ENCODE measurements at regions not wholly inside any gene's neighbourhood (a gene's known extent, or its start where the extent isn't known, plus 50 kb on each side); places are given as distances from the start of the nearest gene placed in this dataset.

DNA sequence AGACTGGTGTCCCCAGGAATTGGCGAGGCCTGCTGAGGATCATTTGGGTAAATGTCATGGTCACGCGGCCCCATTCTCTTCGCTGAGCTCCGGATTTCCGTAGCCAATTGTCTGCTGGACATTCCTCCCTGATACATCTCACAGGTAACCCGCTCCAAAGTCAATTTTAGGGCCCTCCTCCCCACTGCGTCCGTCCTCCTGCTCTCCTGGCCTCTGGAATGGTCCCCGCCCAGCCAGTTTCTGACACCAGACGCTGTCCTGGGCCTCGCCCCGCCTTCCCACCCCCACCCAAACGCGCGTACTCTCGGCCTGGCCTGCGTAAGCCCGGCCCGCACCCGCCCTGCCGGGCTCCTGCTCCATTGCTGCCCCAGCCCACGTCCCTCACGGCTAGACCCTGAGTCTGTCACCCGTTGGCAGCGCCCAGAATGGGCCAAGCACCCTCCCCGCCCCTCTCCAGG, 202.0 kb downstream of the AUH start:
- H3K9me3 ChIP-seq (ENCODE audit: control insufficient read depth, insufficient read depth, low read depth, low read length), result no peaks in the 10 kb centered on the region; the same call in 1 of the 2 replicates
- H3K27ac ChIP-seq (ENCODE audit: low read depth, low read length), result no peak overlapping the region
- H3K4me3 ChIP-seq (ENCODE audit: low read depth, low read length), result no peak overlapping the region
- no peaks in the 10 kb centered on the region for H3K27me3 ChIP-seq (ENCODE audit: control insufficient read depth, insufficient read depth, low read length)
- no peaks in the 10 kb centered on the region for H3K36me3 ChIP-seq (ENCODE audit: control insufficient read depth, insufficient read depth, low read length)
- H3K9ac ChIP-seq (ENCODE audit: low read length), result no peak overlapping the region
- peaks cover 15% of the 10 kb centered on the region for H3K4me1 ChIP-seq (ENCODE audit: control insufficient read depth, insufficient read depth, low read length)

DNA sequence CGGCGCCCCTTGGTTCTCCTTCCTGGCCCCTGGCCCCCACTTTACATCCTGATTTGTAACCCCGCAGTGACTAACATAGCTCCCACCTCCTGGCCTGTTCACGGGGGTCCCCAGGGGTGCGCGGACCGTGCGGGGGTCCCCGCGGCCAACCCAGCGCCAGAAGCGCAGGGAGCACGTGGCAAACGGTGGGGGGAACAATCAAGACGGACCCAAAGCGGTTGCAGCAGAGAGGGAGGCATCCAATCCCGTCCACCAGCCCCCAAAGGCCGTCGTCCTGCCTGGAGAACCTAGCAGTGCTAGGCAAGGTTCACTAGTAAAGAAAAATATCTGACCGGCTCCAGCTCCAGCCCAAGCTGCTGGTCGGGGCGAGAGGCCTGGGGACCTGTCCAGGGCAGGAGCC, 201.5 kb downstream of the AUH start:
- no peak overlapping the region for H3K27ac ChIP-seq (ENCODE audit: low read depth, low read length)
- no peaks in the 10 kb centered on the region; the same call in 1 of the 2 replicates for H3K9me3 ChIP-seq (ENCODE audit: control insufficient read depth, insufficient read depth, low read depth, low read length)
- H3K9ac ChIP-seq (ENCODE audit: low read length), result no peak overlapping the region
- H3K36me3 ChIP-seq (ENCODE audit: control insufficient read depth, insufficient read depth, low read length), result no peaks in the 10 kb centered on the region
- no peaks in the 10 kb centered on the region for H3K27me3 ChIP-seq (ENCODE audit: control insufficient read depth, insufficient read depth, low read length)
- no peak overlapping the region for H3K4me3 ChIP-seq (ENCODE audit: low read depth, low read length)
- H3K4me1 ChIP-seq (ENCODE audit: control insufficient read depth, insufficient read depth, low read length), result peaks cover 15% of the 10 kb centered on the region

- H3K27ac ChIP-seq (ENCODE audit: low read depth, low read length), result no peak overlapping the region
- no peak overlapping the region for H3K4me3 ChIP-seq (ENCODE audit: low read depth, low read length)
- no peaks in the 10 kb centered on the region for H3K27me3 ChIP-seq (ENCODE audit: control insufficient read depth, insufficient read depth, low read length)
- no peaks in the 10 kb centered on the region for H3K36me3 ChIP-seq (ENCODE audit: control insufficient read depth, insufficient read depth, low read length)
- H3K9me3 ChIP-seq (ENCODE audit: control insufficient read depth, insufficient read depth, low read depth, low read length), result no peaks in the 10 kb centered on the region
- peaks cover 15% of the 10 kb centered on the region for H3K4me1 ChIP-seq (ENCODE audit: control insufficient read depth, insufficient read depth, low read length)
- H3K9ac ChIP-seq (ENCODE audit: low read length), result no peak overlapping the region
These were observed 200.9 kb downstream of the AUH start for GRCh38 chr9:91160599-91161464.

- no peak overlapping the region for H3K27ac ChIP-seq (ENCODE audit: low read depth, low read length)
- peaks cover 15% of the 10 kb centered on the region for H3K4me1 ChIP-seq (ENCODE audit: control insufficient read depth, insufficient read depth, low read length)
- H3K36me3 ChIP-seq (ENCODE audit: control insufficient read depth, insufficient read depth, low read length), result no peaks in the 10 kb centered on the region
- H3K27me3 ChIP-seq (ENCODE audit: control insufficient read depth, insufficient read depth, low read length), result no peaks in the 10 kb centered on the region
- H3K9me3 ChIP-seq (ENCODE audit: control insufficient read depth, insufficient read depth, low read depth, low read length), result no peaks in the 10 kb centered on the region
- H3K9ac ChIP-seq (ENCODE audit: low read length), result no peak overlapping the region
- H3K4me3 ChIP-seq (ENCODE audit: low read depth, low read length), result no peak overlapping the region
These were observed 200.0 kb downstream of the AUH start for GRCh38 chr9:91161465-91162300.

- H3K27ac ChIP-seq (ENCODE audit: low read depth, low read length), result no peak overlapping the region
- H3K36me3 ChIP-seq (ENCODE audit: control insufficient read depth, insufficient read depth, low read length), result no peaks in the 10 kb centered on the region
- no peaks in the 10 kb centered on the region for H3K9me3 ChIP-seq (ENCODE audit: control insufficient read depth, insufficient read depth, low read depth, low read length)
- H3K27me3 ChIP-seq (ENCODE audit: control insufficient read depth, insufficient read depth, low read length), result no peaks in the 10 kb centered on the region
- no peak overlapping the region for H3K9ac ChIP-seq (ENCODE audit: low read length)
- peaks cover 15% of the 10 kb centered on the region for H3K4me1 ChIP-seq (ENCODE audit: control insufficient read depth, insufficient read depth, low read length)
- H3K4me3 ChIP-seq (ENCODE audit: low read depth, low read length), result no peak overlapping the region
These were observed 199.4 kb downstream of the AUH start for GRCh38 chr9:91162311-91162710.

DNA sequence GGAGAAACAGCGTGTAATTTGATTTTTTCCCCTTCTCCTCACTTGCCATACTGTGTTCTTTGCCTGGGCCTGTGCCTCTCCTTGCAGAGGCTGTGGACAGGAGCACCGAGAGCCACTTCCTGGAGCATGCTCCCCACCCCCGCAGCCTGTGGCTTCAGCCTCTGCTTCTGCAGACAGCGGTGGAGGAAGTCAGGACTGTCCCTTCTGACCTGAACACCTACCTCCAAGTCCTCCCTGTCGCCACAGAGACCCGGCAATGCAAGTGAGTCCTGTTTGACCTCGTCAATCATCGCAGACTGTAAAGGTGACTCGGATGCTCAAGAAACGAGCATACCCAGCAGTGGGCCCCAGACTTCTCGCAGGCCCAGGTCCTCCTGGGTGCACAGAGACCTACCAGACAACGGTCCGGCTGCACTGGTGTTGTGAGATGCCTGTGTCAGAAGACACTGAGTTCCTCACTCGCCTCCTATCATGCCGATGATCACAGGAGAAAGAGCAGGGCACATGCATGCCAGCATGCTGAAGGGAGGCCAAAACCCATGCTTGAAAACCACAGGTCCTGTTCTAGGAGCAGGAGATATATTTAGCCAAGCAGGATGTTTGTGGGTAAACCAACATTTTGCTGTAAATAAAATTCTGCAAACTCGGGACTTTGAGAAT, 198.8 kb downstream of the AUH start:
- no peaks in the 10 kb centered on the region for H3K9me3 ChIP-seq (ENCODE audit: control insufficient read depth, insufficient read depth, low read depth, low read length)
- no peak overlapping the region for H3K9ac ChIP-seq (ENCODE audit: low read length)
- no peaks in the 10 kb centered on the region for H3K27me3 ChIP-seq (ENCODE audit: control insufficient read depth, insufficient read depth, low read length)
- H3K27ac ChIP-seq (ENCODE audit: low read depth, low read length), result no peak overlapping the region
- H3K4me1 ChIP-seq (ENCODE audit: control insufficient read depth, insufficient read depth, low read length), result peaks cover 15% of the 10 kb centered on the region
- H3K36me3 ChIP-seq (ENCODE audit: control insufficient read depth, insufficient read depth, low read length), result no peaks in the 10 kb centered on the region
- no peak overlapping the region for H3K4me3 ChIP-seq (ENCODE audit: low read depth, low read length)

GRCh38 chr9:91163444-91163772, 198.3 kb downstream of the AUH start:
- Histone ChIP-seq H3K4me1 (ENCODE audit: control insufficient read depth, insufficient read depth, low read length) (peaks cover 15% of the 10 kb centered on the region), H3K27ac (ENCODE audit: low read depth, low read length) (no peak overlapping the region), H3K27me3 (ENCODE audit: control insufficient read depth, insufficient read depth, low read length) (no peaks in the 10 kb centered on the region), H3K4me3 (ENCODE audit: low read depth, low read length) (no peak overlapping the region), H3K9ac (ENCODE audit: low read length) (no peak overlapping the region), H3K36me3 (ENCODE audit: control insufficient read depth, insufficient read depth, low read length) (no peaks in the 10 kb centered on the region), H3K9me3 (ENCODE audit: control insufficient read depth, insufficient read depth, low read depth, low read length) (no peaks in the 10 kb centered on the region)

DNA sequence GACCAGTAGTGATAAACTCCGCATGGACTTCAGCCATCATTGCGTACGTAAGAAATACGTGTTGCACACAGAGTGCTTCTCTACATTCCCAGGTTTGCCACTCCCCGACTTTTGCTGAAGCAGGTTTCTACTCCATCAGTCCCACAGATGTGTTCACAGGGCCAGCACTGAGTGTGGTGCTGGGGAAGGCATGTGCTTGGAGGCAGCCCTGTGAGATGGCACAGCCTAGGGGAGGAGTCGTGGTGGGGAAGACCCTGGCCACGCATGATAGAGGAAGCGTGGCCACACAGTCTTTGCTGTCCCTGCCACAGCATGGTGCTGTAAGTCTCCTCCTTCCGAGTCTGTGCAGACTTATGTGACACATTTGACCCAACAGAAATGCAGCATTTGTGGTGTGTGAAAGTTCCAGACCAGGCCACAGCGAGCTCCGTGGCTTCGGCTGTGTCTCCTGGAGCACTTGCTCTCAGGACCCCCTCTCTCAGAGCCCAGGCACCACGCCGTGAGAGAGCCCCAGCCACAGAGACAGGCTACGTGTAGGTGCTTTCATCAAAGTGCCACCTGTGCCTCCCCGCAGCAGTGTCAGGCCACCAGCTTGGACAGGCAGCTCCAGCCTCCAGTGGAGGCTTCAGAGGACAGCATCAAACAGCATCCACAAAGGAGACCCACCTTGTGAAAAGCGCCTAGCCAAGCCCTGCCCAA, 197.8 kb downstream of the AUH start:
- H3K4me1 ChIP-seq (ENCODE audit: control insufficient read depth, insufficient read depth, low read length), result peaks cover 15% of the 10 kb centered on the region
- no peak overlapping the region for H3K9ac ChIP-seq (ENCODE audit: low read length)
- no peaks in the 10 kb centered on the region for H3K36me3 ChIP-seq (ENCODE audit: control insufficient read depth, insufficient read depth, low read length)
- H3K9me3 ChIP-seq (ENCODE audit: control insufficient read depth, insufficient read depth, low read depth, low read length), result no peaks in the 10 kb centered on the region
- no peak overlapping the region for H3K4me3 ChIP-seq (ENCODE audit: low read depth, low read length)
- no peak overlapping the region for H3K27ac ChIP-seq (ENCODE audit: low read depth, low read length)
- H3K27me3 ChIP-seq (ENCODE audit: control insufficient read depth, insufficient read depth, low read length), result no peaks in the 10 kb centered on the region

All from HUES6 (cell line).